ENCODE measurements at regions not wholly inside any gene's neighbourhood (a gene's known extent, or its start where the extent isn't known, plus 50 kb on each side); places are given as distances from the start of the nearest gene placed in this dataset.

GRCh38 chr17:79411419-79411818, 199.4 kb downstream of the RBFOX3 start:
- no peak for TF ChIP-seq GATA3 (IDR thresholded peaks at IDR 0.05; ENCODE audit: borderline replicate concordance)
- TF ChIP-seq KDM5A (IDR thresholded peaks at IDR 0.05) = no peak
- TF ChIP-seq CTCF (IDR thresholded peaks at IDR 0.05) = no peak
- no peak for TF ChIP-seq POLR2A (IDR thresholded peaks at IDR 0.05; ENCODE audit: low read length)
- no peak for TF ChIP-seq ZNF302 (CRISPR knock-in tag; IDR thresholded peaks at IDR 0.05)

Data from A549 (cell line).